ENCODE measurements at regions not wholly inside any gene's neighbourhood (a gene's known extent, or its start where the extent isn't known, plus 50 kb on each side); places are given as distances from the start of the nearest gene placed in this dataset.

- TF ChIP-seq SNAI2 (CRISPR knock-in tag; IDR thresholded peaks at IDR 0.05) (no peak), ZNF565 (CRISPR knock-in tag; conservative IDR thresholded peaks at IDR 0.05; ENCODE audit: low read depth) (no peak), CSRNP3 (CRISPR knock-in tag; IDR thresholded peaks at IDR 0.05) (no peak), ZNF70 (CRISPR knock-in tag; IDR thresholded peaks at IDR 0.05) (no peak), ESRRG (CRISPR knock-in tag; IDR thresholded peaks at IDR 0.05) (no peak), OSR1 (CRISPR knock-in tag; IDR thresholded peaks at IDR 0.05) (no peak), POU6F1 (CRISPR knock-in tag; IDR thresholded peaks at IDR 0.05; ENCODE audit: borderline replicate concordance, low read depth) (no peak), ZFP3 (CRISPR knock-in tag; IDR thresholded peaks at IDR 0.05) (no peak)
- ATAC-seq, result no peak
Measured at GRCh38 chr18:78693429-78693828, 286.2 kb upstream of the SALL3 start.

GRCh38 chr18:78696698-78697435, 282.8 kb upstream of the SALL3 start:
- ATAC-seq, result no peak
- TF ChIP-seq GLIS3 (CRISPR knock-in tag; IDR thresholded peaks at IDR 0.05), result no peak
- TF ChIP-seq TOX (CRISPR knock-in tag; IDR thresholded peaks at IDR 0.05; ENCODE audit: borderline replicate concordance), result no peak
- no peak for TF ChIP-seq ZFP30 (CRISPR knock-in tag; IDR thresholded peaks at IDR 0.05)
- TF ChIP-seq PATZ1 (CRISPR knock-in tag; IDR thresholded peaks at IDR 0.05; ENCODE audit: borderline replicate concordance), result no peak
- no peak for TF ChIP-seq ZC3H10 (CRISPR knock-in tag; IDR thresholded peaks at IDR 0.05)
- TF ChIP-seq PPARA (CRISPR knock-in tag; IDR thresholded peaks at IDR 0.05; ENCODE audit: borderline replicate concordance), result no peak
- no peak for TF ChIP-seq RARB (CRISPR knock-in tag; IDR thresholded peaks at IDR 0.05)
- TF ChIP-seq ARNTL (CRISPR knock-in tag; IDR thresholded peaks at IDR 0.05; ENCODE audit: borderline replicate concordance, low read depth), result no peak

- no peak for ATAC-seq
- no peak for TF ChIP-seq PATZ1 (CRISPR knock-in tag; IDR thresholded peaks at IDR 0.05; ENCODE audit: borderline replicate concordance)
- no peak for TF ChIP-seq ZNF70 (CRISPR knock-in tag; IDR thresholded peaks at IDR 0.05)
- TF ChIP-seq ARNTL (CRISPR knock-in tag; IDR thresholded peaks at IDR 0.05; ENCODE audit: borderline replicate concordance, low read depth), result no peak
- TF ChIP-seq ZFP30 (CRISPR knock-in tag; IDR thresholded peaks at IDR 0.05), result no peak
- no peak for TF ChIP-seq ESRRG (CRISPR knock-in tag; IDR thresholded peaks at IDR 0.05)
Measured at GRCh38 chr18:78697446-78697845, 282.2 kb upstream of the SALL3 start.

GRCh38 chr18:78698914-78699313, 280.7 kb upstream of the SALL3 start:
- no peak for ATAC-seq
- TF ChIP-seq ARNTL (CRISPR knock-in tag; IDR thresholded peaks at IDR 0.05; ENCODE audit: borderline replicate concordance, low read depth) (no peak), ZFP30 (CRISPR knock-in tag; IDR thresholded peaks at IDR 0.05) (no peak), SNAI2 (CRISPR knock-in tag; IDR thresholded peaks at IDR 0.05) (no peak), CREB5 (CRISPR knock-in tag; IDR thresholded peaks at IDR 0.05; ENCODE audit: low read depth) (no peak), RARB (CRISPR knock-in tag; IDR thresholded peaks at IDR 0.05) (no peak), TSHZ2 (CRISPR knock-in tag; IDR thresholded peaks at IDR 0.05) (no peak), GLIS3 (CRISPR knock-in tag; IDR thresholded peaks at IDR 0.05) (no peak), POU6F1 (CRISPR knock-in tag; IDR thresholded peaks at IDR 0.05; ENCODE audit: borderline replicate concordance, low read depth) (no peak)
